Caco-2 (cell line): ENCODE measurements at regions not wholly inside any gene's neighbourhood (a gene's known extent, or its start where the extent isn't known, plus 50 kb on each side); places are given as distances from the start of the nearest gene placed in this dataset.

Source experiments
- BruUV-seq: library from RNA; stranded (reverse); fragments of 400-500 nt; replicated peaks from 2 replicates; lab custom pipeline; 2021; lab: Mats Ljungman, UMichigan
- CTCF ChIA-PET: fragments of 300-600 bp; sonication (Branson Sonifier 250); formaldehyde crosslinking; loops from one replicate; lab custom pipeline; 2022; ENCODE audit warnings: antibody characterized with exemption; lab: Charles Lee
- POLR2A ChIA-PET: fragments of 300-600 bp; sonication (Branson Sonifier 250); formaldehyde crosslinking; loops from one replicate; lab custom pipeline; 2022; ENCODE audit warnings: antibody characterized with exemption; lab: Charles Lee
- DNase-seq, 2 experiments: peaks; one replicate each; pipeline versions ENCODE4 v3.0.0 to v3.0.0-alpha.2; 2020 to 2022
- H3K27me3 ChIP-seq: replicated peaks from 2 replicates; pipeline ENCODE4 v1.6.0; 2011; ENCODE audit warnings: low read length; ENCODE audit not compliant: control insufficient read depth, insufficient read depth
- H3K36me3 ChIP-seq: 2 replicates; pipeline ENCODE4 v1.5.1; 2011; ENCODE audit warnings: low read length; ENCODE audit not compliant: control insufficient read depth, insufficient read depth
- H3K4me1 ChIP-seq: fragments of 250-450 bp; sonication (Bioruptor Pico); 2 replicates; pipeline ENCODE4 v1.5.1; 2020; ENCODE audit warnings: mild to moderate bottlenecking
- H3K4me3 ChIP-seq: 2 replicates; pipeline ENCODE4 v1.5.1; 2011; ENCODE audit warnings: low read depth, mild to moderate bottlenecking, control low read depth, low read length
- H3K9me3 ChIP-seq: fragments of 250-450 bp; sonication (Bioruptor Pico); 2 replicates; pipeline ENCODE4 v1.5.1; 2020; ENCODE audit warnings: mild to moderate bottlenecking, moderate library complexity
- H3K27ac Mint-ChIP-seq: one replicate; pipeline ENCODE4 v1.8.0; 2022; ENCODE audit warnings: mixed read lengths; ENCODE audit not compliant: unreplicated experiment
- H3K27me3 Mint-ChIP-seq: one replicate; pipeline ENCODE4 v1.8.0; 2022; ENCODE audit warnings: mixed read lengths; ENCODE audit not compliant: insufficient read depth, unreplicated experiment
- H3K36me3 Mint-ChIP-seq: one replicate; pipeline ENCODE4 v1.8.0; 2022; ENCODE audit warnings: mild to moderate bottlenecking, mixed read lengths; ENCODE audit not compliant: insufficient read depth, unreplicated experiment
- H3K4me1 Mint-ChIP-seq: one replicate; pipeline ENCODE4 v1.8.0; 2022; ENCODE audit warnings: low read depth, mixed read lengths; ENCODE audit not compliant: unreplicated experiment
- H3K4me3 Mint-ChIP-seq: one replicate; pipeline ENCODE4 v1.8.0; 2022; ENCODE audit warnings: mild to moderate bottlenecking, moderate library complexity, mixed read lengths; ENCODE audit not compliant: unreplicated experiment
- H3K9me3 Mint-ChIP-seq: one replicate; pipeline ENCODE4 v1.8.0; 2022; ENCODE audit warnings: mixed read lengths; ENCODE audit not compliant: unreplicated experiment
- CTCF ChIP-seq, 2 experiments: fragments of 200-600 bp in 1 of 2; IDR thresholded peaks; 1 replicate in 1 of 2; 2 replicates in 1 of 2; pipeline versions ENCODE4 v1.5.1 to v1.8.0; 2011 to 2022; ENCODE audit warnings: antibody characterized with exemption in 1 of 2, control low read depth in 1 of 2, inconsistent platforms in 1 of 2, low read depth in 1 of 2, low read length in 1 of 2, mild to moderate bottlenecking in 1 of 2, moderate library complexity in 1 of 2; ENCODE audit not compliant: insufficient read depth in 1 of 2, severe bottlenecking in 1 of 2, unreplicated experiment in 1 of 2
- intact Hi-C: fragments of 100-400 bp; cut with micrococcal nuclease; formaldehyde crosslinking; loops from one replicate; pipeline ENCODE4 v1.10.0; 2022; ENCODE audit not compliant: unreplicated experiment

GRCh38 chr5:89125372-89125771 is 242.4 kb upstream of the MEF2C start:
- ChIA-PET CTCF (no interaction called here), POLR2A (no interaction called here)
- Mint-ChIP-seq H3K27ac (no peak overlapping the region), H3K36me3 (no peaks in the 10 kb centered on the region), H3K4me3 (no peak overlapping the region), H3K9me3 (no peaks in the 10 kb centered on the region), H3K27me3 (no peaks in the 10 kb centered on the region), H3K4me1 (no peaks in the 10 kb centered on the region)
- Histone ChIP-seq H3K36me3 (no peaks in the 10 kb centered on the region), H3K4me3 (no peak overlapping the region), H3K9me3 (no peaks in the 10 kb centered on the region), H3K4me1 (peaks cover 4% of the 10 kb centered on the region; the same call in 1 of the 2 replicates), H3K27me3 (no peaks in the 10 kb centered on the region)
- DNase-seq = no peak
- no TSS peak for BruUV-seq
- TF ChIP-seq CTCF (IDR thresholded peaks at IDR 0.05; ENCODE audit: insufficient read depth in 1 of 2, low read depth in 1 of 2, low read length in 1 of 2, severe bottlenecking in 1 of 2, unreplicated experiment in 1 of 2) = no peak
- intact Hi-C loops = no loop called here

GRCh38 chr5:89123581-89123980 is 240.6 kb upstream of the MEF2C start:
- POLR2A ChIA-PET = no interaction called here
- no peaks in the 10 kb centered on the region for H3K9me3 Mint-ChIP-seq
- no peaks in the 10 kb centered on the region for H3K9me3 ChIP-seq
- no peak overlapping the region for H3K4me3 ChIP-seq
- H3K27ac Mint-ChIP-seq = no peak overlapping the region
- no TSS peak for BruUV-seq
- H3K36me3 ChIP-seq = no peaks in the 10 kb centered on the region
- H3K27me3 ChIP-seq = no peaks in the 10 kb centered on the region
- no peaks in the 10 kb centered on the region for H3K27me3 Mint-ChIP-seq
- H3K4me1 ChIP-seq = no peaks in the 10 kb centered on the region
- H3K4me3 Mint-ChIP-seq = no peak overlapping the region
- DNase-seq = no peak
- H3K4me1 Mint-ChIP-seq = no peaks in the 10 kb centered on the region
- no peak for TF ChIP-seq CTCF (IDR thresholded peaks at IDR 0.05; ENCODE audit: insufficient read depth in 1 of 2, low read depth in 1 of 2, low read length in 1 of 2, severe bottlenecking in 1 of 2, unreplicated experiment in 1 of 2)
- CTCF ChIA-PET = no interaction called here
- intact Hi-C loops = no loop called here
- H3K36me3 Mint-ChIP-seq = no peaks in the 10 kb centered on the region

GRCh38 chr5:89120719-89121118 is 237.7 kb upstream of the MEF2C start:
- DNase-seq = no peak
- intact Hi-C loops = no loop called here
- H3K9me3 Mint-ChIP-seq = no peaks in the 10 kb centered on the region
- BruUV-seq = no TSS peak
- no peaks in the 10 kb centered on the region for H3K9me3 ChIP-seq
- H3K4me3 Mint-ChIP-seq = no peak overlapping the region
- no peak for TF ChIP-seq CTCF (IDR thresholded peaks at IDR 0.05; ENCODE audit: insufficient read depth in 1 of 2, low read depth in 1 of 2, low read length in 1 of 2, severe bottlenecking in 1 of 2, unreplicated experiment in 1 of 2)
- no peaks in the 10 kb centered on the region for H3K27me3 ChIP-seq
- CTCF ChIA-PET = no interaction called here
- H3K36me3 ChIP-seq = no peaks in the 10 kb centered on the region
- no peak overlapping the region for H3K4me3 ChIP-seq
- no peaks in the 10 kb centered on the region for H3K4me1 ChIP-seq
- H3K4me1 Mint-ChIP-seq = no peaks in the 10 kb centered on the region
- H3K27ac Mint-ChIP-seq = no peak overlapping the region
- POLR2A ChIA-PET = no interaction called here
- no peaks in the 10 kb centered on the region for H3K27me3 Mint-ChIP-seq
- H3K36me3 Mint-ChIP-seq = no peaks in the 10 kb centered on the region
